Loucy (cell line): ENCODE measurements at regions not wholly inside any gene's neighbourhood (a gene's known extent, or its start where the extent isn't known, plus 50 kb on each side); places are given as distances from the start of the nearest gene placed in this dataset.

ENCODE experiments used
- H2AFZ ChIP-seq: fragments of 200-600 bp; sonication (generic); 2 replicates; pipeline ENCODE4 v1.6.0; 2016; ENCODE audit warnings: antibody characterized with exemption, mild to moderate bottlenecking, low read length, moderate library complexity
- H3F3A ChIP-seq: fragments of 200-600 bp; 2 replicates; pipeline ENCODE4 v1.6.0; 2016; ENCODE audit warnings: antibody characterized with exemption, low read depth, mild to moderate bottlenecking
- H3K27me3 ChIP-seq: fragments of 200-600 bp; sonication (generic); 2 replicates; pipeline ENCODE4 v1.6.1; 2014; ENCODE audit warnings: low read length, mild to moderate bottlenecking; ENCODE audit not compliant: insufficient read depth, poor library complexity, severe bottlenecking
- H3K36me3 ChIP-seq: fragments of 200-600 bp; sonication (generic); 2 replicates; pipeline ENCODE4 v1.6.1; 2016; ENCODE audit warnings: low read length; ENCODE audit not compliant: insufficient read depth
- H3K4me1 ChIP-seq: fragments of 200-600 bp; sonication (generic); 2 replicates; pipeline ENCODE4 v1.5.1; 2014; ENCODE audit warnings: low read length, mild to moderate bottlenecking; ENCODE audit not compliant: insufficient read depth, poor library complexity, severe bottlenecking
- H3K4me2 ChIP-seq: fragments of 200-600 bp; sonication (generic); 2 replicates; pipeline ENCODE4 v1.6.0; 2014; ENCODE audit warnings: antibody characterized with exemption, low read length, low read depth, mild to moderate bottlenecking; ENCODE audit not compliant: poor library complexity, severe bottlenecking
- H3K4me3 ChIP-seq: fragments of 200-600 bp; sonication (generic); 2 replicates; pipeline ENCODE4 v1.5.1; 2014; ENCODE audit warnings: low read length, mild to moderate bottlenecking, mixed read lengths; ENCODE audit not compliant: poor library complexity, severe bottlenecking
- H3K79me2 ChIP-seq: fragments of 200-600 bp; sonication (generic); 2 replicates; pipeline ENCODE4 v1.6.1; 2014; ENCODE audit warnings: low read length; ENCODE audit not compliant: insufficient read depth
- H3K9ac ChIP-seq: fragments of 200-600 bp; sonication (generic); 2 replicates; pipeline ENCODE4 v1.6.0; 2014; ENCODE audit warnings: mild to moderate bottlenecking, low read depth, low read length, moderate library complexity; ENCODE audit not compliant: poor library complexity, severe bottlenecking
- H3K9me2 ChIP-seq: fragments of 200-600 bp; sonication (generic); replicated peaks from 2 replicates; pipeline ENCODE4 v1.6.1; 2016; ENCODE audit warnings: low read depth, low read length, mixed read lengths
- H3K9me3 ChIP-seq: fragments of 200-600 bp; sonication (generic); 2 replicates; pipeline ENCODE4 v1.6.1; 2014; ENCODE audit warnings: mild to moderate bottlenecking, antibody characterized with exemption, low read length, low read depth; ENCODE audit not compliant: insufficient read depth
- H4K20me1 ChIP-seq: fragments of 200-600 bp; sonication (generic); 2 replicates; pipeline ENCODE4 v1.6.0; 2014; ENCODE audit warnings: antibody characterized with exemption, low read length, mild to moderate bottlenecking; ENCODE audit not compliant: insufficient read depth, poor library complexity, severe bottlenecking
- CTCF ChIP-seq: fragments of 200-600 bp; sonication (generic); conservative IDR thresholded peaks from 2 replicates; pipeline ENCODE4 v1.5.1; 2014; ENCODE audit warnings: mild to moderate bottlenecking, antibody characterized with exemption, low read length
- EZH2phosphoT487 ChIP-seq: fragments of 200-600 bp; IDR thresholded peaks from 2 replicates; pipeline ENCODE4 v1.6.1; 2018; ENCODE audit warnings: antibody characterized with exemption, mild to moderate bottlenecking, moderate library complexity, borderline replicate concordance

- TF ChIP-seq CTCF, result no peak
- no peak for TF ChIP-seq EZH2phosphoT487
- Histone ChIP-seq H4K20me1 (no peaks in the 10 kb centered on the region), H3K4me1 (no peaks in the 10 kb centered on the region), H3K36me3 (no peaks in the 10 kb centered on the region), H3K4me2 (no peak overlapping the region), H3F3A (no peaks in the 10 kb centered on the region), H3K27me3 (no peaks in the 10 kb centered on the region), H3K9me2 (no peaks in the 10 kb centered on the region), H3K79me2 (no peaks in the 10 kb centered on the region), H3K9ac (no peak overlapping the region), H3K4me3 (no peak overlapping the region), H3K9me3 (no peaks in the 10 kb centered on the region), H2AFZ (no peak overlapping the region)
These were observed 610.9 kb upstream of the ALCAM start for GRCh38 chr3:104755791-104756190.

- Histone ChIP-seq H3K9ac (no peak overlapping the region), H4K20me1 (no peaks in the 10 kb centered on the region), H3K79me2 (no peaks in the 10 kb centered on the region), H3K27me3 (no peaks in the 10 kb centered on the region), H3K4me3 (no peak overlapping the region), H3K4me1 (no peaks in the 10 kb centered on the region), H3K9me3 (no peaks in the 10 kb centered on the region), H3K4me2 (no peak overlapping the region), H3K36me3 (no peaks in the 10 kb centered on the region), H3F3A (no peaks in the 10 kb centered on the region), H2AFZ (no peak overlapping the region), H3K9me2 (no peaks in the 10 kb centered on the region)
- no peak for TF ChIP-seq CTCF
- TF ChIP-seq EZH2phosphoT487, result no peak
These were observed 603.7 kb upstream of the ALCAM start for GRCh38 chr3:104763007-104763406.

- no peaks in the 10 kb centered on the region for H4K20me1 ChIP-seq
- no peak overlapping the region for H3K9ac ChIP-seq
- H3K4me1 ChIP-seq, result no peaks in the 10 kb centered on the region
- H3K9me2 ChIP-seq, result no peaks in the 10 kb centered on the region
- H3K4me3 ChIP-seq, result no peak overlapping the region
- no peak overlapping the region for H2AFZ ChIP-seq
- TF ChIP-seq EZH2phosphoT487 (no peak), CTCF (no peak)
- no peaks in the 10 kb centered on the region for H3K36me3 ChIP-seq
- H3F3A ChIP-seq, result no peaks in the 10 kb centered on the region
- no peaks in the 10 kb centered on the region for H3K79me2 ChIP-seq
- H3K4me2 ChIP-seq, result no peak overlapping the region
- H3K9me3 ChIP-seq, result no peaks in the 10 kb centered on the region
- no peaks in the 10 kb centered on the region for H3K27me3 ChIP-seq
These were observed 602.2 kb upstream of the ALCAM start for GRCh38 chr3:104764496-104764895.
